Activated CD8-positive, alpha-beta memory T cell treated with anti-CD3 and anti-CD28 coated beads, Interleukin-2, amount 50 U/mL, for 4 hours (primary cell): ENCODE measurements at regions not wholly inside any gene's neighbourhood (a gene's known extent, or its start where the extent isn't known, plus 50 kb on each side); places are given as distances from the start of the nearest gene placed in this dataset.
"Not testable (repeated sequence)": the region's sequence is repeated elsewhere in the genome, so short reads cannot be mapped to it uniquely, and the experiment has no call there.

ENCODE experiments used
- DNase-seq: peaks from one replicate; pipeline ENCODE4 v3.0.0-alpha.2; 2020

DNA sequence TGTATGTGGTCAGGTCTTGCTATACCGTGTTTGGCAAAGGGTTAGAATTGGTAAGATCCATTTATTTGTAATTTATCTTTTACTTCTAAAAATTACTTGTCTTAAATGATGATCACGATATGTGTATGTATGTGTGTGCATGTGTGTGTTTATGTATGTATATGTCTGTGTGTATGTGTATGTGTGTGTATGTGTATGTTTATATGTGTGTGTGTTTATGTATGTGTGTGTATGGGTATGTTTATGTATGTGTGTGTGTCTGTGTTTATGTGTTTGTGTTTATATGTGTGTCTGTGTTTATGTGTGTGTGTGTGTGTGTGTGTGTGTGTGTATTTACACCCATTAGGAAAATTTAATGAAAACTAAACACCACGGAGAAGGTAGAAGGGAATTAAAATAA lies 176.9 kb upstream of the FZD8 start:
- DNase-seq, result no peak

DNA sequence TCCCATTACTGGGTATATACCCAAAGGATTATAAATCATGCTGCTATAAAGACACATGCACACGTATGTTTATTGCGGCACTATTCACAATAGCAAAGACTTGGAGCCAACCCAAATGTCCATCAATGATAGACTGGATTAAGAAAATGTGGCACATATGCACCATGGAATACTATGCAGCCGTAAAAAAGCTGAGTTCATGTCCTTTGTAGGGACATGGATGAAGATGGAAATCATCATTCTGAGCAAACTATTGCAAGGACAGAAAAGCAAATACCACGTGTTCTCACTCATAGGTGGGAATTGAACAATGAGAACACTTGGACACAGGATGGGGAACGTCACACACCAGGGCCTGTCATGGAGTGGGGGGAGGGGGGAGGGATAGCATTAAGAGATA lies 175.0 kb upstream of the FZD8 start:
- not testable (repeated sequence) for DNase-seq

DNA sequence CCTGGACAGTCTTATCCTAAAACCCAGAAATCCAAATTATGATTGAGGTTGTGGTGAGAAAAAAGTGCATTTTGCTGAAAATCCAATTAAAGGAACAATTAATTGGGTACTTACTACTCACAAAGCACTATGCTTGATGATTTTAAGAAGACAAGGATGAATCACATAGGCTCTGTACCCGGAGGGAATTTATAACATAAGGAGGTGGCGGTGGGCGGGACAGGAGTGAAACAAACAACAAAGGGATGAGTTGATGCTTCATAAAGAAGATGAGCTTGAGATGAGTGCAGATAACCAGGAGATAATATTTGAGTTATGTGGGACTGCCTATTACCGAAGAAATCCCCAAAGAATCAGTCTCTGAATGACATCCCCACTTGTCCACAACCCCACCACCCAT lies 171.1 kb upstream of the FZD8 start:
- DNase-seq, result no peak

DNA sequence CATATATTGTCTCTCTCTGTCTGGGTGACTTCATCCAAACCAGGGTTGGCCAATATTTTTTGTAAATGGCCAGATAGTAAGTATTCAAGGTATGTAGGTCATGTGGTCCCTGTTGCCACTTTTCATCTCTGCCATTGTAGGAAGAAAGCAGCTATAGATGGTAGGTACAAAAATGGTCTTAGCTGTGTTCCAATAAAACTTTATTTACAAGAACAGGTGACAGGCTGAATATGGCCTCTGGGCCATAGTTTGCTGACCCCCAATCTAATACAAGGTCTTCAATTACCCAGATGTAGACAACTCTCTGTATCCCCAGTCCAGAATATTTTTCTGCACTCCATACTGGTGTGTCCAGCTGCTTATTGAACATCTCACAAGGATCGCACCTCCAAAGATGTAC lies 166.2 kb upstream of the FZD8 start:
- no peak for DNase-seq

DNA sequence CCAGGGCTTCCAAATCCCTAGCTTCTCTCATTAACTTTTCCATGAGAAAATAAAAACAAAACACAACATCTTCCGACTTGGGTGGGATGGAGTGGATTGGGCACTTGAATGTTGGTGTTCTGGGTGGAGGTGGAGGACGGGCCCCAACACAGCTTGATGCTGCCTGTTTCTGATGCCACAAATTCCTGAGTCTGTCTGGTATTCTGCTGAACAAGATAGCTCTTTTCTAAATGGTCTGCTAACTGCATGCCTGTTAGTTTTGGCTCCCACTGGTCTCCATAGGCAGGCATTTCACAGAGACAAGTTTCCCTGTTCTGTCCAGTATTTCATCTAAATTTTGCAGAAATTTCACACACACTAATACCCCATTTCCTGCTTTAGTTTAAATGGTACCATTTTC lies 160.9 kb upstream of the FZD8 start:
- DNase-seq, result no peak

DNA sequence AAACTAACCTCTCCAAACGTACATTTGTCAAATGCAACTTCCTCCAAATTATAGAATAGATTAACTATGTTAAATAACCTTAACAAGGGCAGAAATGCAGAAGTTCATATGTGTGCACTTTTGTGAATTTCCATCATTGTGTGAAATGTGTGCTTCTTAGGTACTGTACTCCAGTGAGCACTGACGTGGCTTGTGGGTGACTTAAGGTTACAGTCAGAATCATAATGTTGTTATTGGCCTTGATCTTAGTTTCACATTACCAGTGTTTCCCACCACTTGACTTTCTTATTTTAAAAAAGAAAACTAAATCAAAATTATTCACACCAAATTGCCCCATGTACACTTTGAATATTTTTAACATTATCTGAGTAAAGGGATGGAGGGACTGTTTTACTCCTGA lies 155.1 kb upstream of the FZD8 start:
- DNase-seq, result no peak

DNA sequence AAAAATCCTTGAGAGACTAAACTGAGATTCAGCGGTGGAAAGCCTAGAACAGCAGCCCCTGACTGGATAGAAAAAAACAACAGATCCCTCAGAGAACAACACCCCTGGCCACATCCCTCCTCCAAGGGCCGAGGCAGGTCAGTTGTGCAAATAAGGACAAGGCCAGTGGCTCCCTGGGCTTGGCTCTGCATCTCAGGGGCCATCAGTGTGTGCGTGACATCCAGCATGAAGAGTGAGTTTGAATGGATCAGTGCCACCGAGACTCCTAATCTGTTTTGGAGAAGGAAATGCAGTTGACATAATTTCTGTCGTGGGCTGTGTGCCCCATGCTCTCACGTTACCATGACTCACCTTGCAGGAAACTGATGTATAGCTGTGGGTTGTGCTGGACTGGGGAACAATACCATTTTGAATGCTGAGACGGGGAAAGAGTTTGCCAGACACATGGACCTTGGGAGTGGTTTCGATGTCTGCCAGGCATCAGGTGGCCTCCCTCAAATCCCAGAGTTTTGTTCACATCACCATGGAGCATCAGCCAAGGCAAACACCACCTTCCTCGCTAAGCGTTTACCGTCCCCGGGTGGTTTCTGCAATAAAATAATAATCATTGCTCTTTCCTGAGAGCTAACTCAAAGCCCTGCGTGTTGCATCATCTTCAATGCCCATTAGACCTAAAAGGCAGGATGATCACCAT lies 153.2 kb upstream of the FZD8 start:
- DNase-seq, result no peak

DNA sequence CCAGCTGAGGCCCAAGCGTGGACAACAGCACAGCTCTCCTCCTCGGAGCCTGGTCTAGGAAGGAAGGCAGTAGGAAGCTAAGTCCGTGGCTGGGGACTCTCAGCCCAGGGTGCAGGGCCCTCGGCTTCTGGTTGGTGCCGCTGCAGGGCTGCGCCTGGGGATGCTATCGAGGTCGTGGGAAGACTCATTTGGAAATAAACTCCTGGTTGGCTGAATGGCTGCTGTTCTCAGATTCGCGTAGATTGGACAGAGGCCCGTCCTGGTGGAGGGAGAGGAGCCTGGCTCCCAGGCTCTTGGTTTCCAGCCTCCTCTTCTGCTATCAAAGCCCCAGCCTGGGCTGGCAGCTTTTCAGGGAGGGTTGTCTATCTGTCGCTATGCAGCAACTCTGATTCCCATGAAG lies 152.6 kb upstream of the FZD8 start:
- DNase-seq, result no peak

DNA sequence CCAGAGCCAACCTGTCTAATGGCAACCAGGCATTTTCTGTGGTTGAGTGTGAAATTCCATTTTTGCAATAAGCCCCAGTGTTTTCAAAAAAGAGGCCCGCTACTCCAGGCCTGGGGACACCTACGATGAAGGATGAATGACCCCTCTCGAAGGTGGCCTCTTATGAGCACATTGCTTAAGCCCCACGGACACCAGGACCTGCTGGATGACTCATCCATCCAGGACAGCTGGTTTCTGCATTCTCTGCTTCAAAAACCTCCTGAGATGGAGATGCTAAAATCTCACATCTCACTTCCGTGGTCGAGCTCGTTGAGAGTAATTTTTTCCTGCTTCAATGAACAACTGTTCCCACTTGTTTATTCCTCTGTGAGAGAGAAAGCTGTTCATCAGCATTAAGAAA lies 150.2 kb upstream of the FZD8 start:
- DNase-seq, result no peak

DNA sequence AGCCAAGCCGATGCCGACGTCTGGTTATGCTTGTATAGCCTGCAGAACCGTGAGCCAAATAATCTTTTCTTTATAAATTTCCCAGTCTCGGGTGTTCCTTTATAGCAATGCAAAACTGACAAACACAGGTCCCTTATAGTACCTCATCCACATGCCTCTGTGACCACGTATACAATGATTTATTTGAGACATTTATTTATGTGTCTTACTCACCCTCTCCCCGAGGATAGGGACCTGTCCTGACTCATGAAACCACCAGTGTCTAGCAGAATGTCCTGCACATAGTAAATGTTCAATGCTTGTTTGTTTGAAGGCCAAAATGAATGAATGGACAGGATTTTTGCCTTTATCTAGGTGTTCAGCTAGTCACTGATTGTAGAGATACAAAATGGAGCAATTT lies 147.9 kb upstream of the FZD8 start:
- DNase-seq, result no peak

DNA sequence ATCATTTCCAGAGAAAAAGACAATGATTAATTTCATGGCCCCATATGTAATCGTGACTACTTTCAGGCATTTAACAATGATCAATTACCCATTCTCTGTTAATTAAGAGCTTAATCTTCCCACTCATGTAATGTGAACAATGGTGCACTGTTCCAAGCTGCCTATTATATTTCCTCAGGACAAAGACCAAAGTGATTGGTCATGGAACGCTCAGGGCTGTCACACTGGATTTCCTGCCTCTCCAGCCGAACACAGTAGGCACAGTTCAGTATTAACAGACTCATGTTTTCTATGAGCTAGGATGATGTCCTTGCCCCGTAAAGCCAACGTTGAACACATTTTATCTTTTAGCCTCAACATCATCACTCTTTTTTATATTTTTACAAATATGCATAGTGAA lies 142.7 kb upstream of the FZD8 start:
- DNase-seq, result no peak

DNA sequence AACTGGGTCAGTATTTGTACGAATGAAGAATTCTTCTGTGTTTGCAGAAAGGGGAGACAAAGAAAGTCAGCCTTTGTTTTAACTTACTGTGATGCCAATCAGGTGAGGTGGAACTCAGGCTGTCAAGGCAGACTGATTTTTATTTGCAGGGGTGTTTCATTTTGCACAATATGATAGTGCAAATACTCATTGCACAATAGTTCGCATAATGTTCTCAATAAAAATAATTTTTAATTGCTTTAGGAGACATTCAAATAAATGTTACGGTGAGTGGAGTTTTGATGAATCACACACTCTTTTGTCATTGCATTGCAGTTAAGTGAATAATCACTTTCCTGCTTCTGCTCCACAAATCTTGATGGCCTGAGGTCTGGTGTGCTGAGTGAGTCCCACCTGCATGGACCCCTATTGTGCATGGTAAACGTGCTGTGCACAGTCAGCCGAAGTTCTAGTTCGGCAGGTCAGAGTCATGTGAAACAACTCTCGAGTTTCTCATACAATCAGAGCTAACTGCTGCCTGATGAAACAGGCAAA lies 141.3 kb upstream of the FZD8 start:
- DNase-seq, result no peak

DNA sequence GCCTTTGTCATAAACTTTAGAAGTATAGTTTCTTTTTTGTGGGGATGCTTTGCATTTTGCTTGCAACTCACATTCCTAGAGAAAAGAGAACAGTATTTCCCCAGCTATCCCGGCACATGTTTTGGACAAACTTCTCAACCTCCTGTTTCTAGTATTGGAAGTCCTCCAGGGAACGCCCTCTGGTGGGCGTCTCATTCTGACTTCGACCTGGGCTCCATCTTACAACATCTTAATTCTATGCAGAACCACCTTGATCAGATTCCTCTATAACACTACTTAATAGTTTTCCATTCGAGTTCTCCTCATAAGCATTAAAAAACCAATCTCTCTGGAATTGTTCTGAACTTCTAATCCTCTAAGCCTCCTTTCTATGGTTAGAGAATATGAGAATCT lies 139.5 kb upstream of the FZD8 start:
- no peak for DNase-seq

DNA sequence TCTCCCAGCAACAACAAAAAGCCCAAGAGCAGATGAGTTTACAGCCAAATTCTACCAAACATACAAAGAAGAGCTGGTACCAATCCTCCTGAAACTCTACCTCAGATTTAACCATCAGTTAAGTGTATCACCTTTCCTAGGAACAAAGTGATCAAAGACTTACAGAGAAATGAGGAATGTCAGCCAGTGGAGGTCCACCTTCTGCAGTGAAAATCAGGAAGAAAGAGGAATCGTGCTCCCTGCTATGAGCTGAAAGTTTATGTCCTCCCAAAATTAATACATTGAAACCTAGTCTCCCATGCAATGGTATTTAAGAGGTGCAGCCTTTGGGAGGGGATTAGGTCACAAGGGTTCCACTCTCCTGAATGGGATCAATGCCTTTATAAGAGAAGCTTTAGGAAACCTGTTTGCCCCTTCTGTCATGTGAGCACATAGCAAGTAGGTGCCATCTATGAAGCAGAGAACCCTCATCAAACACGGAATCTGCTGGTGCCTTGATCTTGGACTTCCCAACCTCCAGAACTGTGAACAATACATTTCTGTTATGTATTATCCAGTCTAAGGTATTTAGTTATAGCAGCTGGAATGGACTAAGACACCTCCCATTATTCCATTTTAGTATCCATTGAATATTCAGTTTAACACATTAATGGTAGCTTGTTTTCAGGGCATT lies 139.0 kb upstream of the FZD8 start:
- DNase-seq, result no peak

DNA sequence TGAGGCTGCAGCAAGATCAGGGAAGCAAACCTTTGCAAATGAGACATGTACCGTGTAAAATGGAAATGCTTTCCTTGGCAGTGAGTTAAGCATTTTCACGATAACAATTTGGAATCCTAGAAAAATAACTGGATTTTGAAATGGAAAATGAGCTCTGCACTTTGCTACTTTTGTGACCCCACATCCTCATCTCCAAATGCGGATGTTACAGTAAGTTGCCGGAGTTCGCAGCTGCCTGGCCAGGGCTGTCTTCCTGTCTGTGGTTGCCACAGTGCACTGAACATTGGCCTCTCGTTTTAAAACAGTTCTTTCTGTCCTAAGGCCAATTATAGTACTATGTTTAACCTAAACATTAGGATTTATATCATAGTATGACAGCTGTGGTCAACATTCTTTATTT lies 136.2 kb upstream of the FZD8 start:
- DNase-seq, result no peak

DNA sequence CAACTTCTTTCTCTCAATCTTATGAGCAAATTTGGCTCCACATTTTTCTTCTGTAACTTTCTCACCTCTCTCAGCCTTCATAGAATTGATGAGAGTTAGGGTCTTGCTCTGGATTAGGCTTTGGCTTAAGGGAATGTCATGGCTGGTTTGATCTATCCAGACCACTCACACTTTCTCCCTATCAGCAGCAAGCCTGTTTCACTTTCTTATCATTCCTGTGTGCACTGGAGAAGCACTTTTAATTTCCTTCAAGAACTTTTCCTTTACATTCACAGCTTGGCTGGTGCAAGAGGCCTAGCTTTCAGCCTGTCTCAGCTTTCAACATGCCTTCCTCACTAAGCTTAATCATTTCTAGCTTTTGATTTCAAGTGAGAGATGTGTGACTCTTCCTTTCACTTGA lies 134.5 kb upstream of the FZD8 start:
- not testable (repeated sequence) for DNase-seq

DNA sequence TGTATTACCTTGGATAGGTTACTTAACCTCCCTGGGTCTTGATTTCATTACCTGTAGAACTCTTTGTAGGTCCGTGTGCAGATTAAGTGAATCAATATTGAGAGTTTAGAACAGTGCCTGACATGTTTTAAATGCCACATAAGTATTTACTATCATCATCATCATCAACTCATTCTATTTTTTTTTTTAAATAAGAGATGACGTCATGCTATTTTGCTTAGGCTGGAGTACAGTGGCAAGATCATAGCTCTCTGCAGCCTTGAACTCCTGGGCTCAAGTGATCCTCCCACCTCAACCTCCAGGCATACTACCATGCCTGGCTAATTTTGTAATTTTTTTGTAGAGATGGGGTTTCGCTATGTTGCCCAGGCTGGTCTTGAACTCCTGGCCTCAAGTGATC lies 132.0 kb upstream of the FZD8 start:
- no peak for DNase-seq

DNA sequence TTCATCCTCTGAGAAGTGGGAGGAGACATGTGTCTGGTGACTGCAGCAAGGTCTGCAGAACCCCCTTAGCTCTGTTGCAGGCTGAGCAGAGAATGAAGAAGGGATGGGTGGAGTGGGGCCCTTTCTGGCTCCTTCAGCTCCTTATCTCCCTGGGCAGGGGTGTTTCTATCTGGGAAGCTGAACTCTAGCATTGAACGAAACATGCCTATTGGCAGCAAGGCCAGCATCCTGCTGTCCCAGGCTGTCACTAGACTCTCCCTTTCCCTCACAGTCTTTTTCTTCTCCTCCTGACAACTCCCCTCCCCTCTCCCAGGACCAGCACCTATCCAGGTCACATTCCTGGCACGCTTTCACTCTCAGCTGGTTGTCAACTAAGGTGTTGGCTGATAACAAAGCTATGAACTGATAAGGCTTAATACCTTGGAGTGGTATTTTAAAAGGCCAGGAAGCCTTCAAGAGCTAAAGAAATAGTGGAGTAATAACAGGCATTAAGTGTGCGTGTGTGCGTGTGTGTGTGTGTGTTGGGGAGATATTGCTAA lies 128.8 kb upstream of the FZD8 start:
- DNase-seq, result no peak

DNA sequence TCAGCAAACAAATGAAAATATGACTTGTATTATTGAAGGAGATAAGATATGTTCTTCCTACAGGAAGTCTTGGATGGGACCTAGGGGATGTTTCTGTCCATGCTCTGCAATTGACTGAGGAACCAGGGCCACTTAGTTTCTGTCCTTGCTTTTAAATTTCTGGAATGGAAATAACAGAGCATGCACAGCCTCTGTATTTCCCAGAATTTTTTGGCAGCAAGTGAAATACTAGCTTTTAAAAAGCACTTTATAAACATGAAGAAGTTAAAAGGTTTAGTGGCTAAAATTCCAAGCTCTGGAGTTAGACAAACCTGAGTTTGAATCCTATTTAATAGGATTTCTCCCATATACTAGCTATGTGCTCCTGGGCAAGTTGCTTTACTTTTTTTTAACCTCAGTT lies 127.7 kb upstream of the FZD8 start:
- no peak for DNase-seq

DNA sequence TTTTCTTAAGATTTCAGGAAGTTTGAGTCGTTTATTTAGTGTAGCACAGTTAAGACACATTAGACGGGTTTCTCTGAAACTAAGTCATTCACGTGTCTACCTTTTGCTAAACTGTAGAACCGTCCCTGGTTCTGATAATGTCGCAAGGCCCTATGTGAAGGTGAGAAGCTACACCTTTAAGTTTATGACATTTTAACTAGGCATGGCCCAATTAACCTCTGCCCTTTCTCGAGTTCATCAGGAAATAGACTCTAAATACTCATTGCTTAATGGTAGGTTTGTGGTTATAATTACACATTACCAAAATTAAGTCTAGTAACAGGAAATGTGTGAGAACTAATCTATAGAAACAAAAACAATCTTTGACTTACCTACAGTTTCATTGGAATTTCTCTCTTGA lies 126.6 kb upstream of the FZD8 start:
- DNase-seq, result no peak

DNA sequence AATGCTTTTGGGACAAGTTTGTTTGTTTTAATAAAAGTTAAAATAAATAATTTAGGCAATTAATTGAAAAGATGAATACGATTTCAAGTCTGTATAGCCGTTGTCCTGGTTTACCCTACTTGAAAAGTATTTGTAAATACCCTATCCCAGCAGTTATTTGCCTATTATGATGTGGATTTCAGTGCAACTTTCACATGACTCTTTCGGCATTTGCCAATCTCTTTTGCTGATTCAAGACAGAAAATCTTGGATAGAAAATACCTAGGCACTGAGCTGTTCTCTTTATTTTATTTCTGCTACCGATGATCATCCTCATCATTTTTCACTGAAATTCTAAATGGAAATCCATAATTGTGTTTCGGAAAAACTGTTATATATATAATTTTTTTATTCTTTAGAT lies 125.9 kb upstream of the FZD8 start:
- no peak for DNase-seq

DNA sequence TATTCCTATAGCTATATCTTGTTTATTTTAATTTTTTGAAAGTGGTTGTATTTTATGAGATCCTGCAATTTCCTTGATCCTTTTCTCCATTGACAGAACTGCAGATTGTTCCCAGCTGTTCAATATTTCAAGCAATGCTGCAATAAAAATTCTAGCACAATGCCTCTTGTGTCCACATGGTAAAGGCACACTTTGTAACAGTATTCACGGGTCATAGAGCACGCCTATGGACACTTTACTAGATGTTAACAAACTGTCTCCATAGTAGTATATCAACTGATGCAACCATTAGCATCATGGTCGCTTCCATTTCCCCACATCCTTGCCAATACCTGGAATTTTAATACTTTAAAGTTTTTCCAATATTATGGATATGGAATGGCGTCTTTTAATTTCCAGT lies 123.9 kb upstream of the FZD8 start:
- DNase-seq, result no peak

DNA sequence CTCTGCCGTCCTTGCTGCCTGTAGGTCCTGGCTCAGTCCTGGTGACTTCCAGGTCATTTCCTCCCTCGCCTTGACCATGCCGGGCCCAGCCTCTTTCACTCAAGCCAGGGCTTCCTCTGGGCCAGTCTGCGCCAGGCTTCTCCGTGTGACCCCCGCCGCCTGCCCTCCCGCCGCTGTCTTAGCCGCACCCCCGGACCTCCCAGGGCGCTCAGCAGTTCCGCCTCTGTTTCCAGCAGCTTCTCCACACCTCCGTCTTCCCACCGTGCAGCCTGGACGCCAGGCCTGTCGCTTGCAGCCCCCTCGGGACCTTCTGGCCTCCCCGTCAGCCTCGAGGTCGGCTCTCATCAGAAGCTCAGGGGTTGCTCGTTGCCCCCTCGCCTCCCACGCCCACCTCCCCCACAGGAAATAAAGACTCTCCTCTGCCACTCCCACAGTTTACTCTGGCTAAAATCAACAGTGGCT lies 123.0 kb upstream of the FZD8 start:
- no peak for DNase-seq

DNA sequence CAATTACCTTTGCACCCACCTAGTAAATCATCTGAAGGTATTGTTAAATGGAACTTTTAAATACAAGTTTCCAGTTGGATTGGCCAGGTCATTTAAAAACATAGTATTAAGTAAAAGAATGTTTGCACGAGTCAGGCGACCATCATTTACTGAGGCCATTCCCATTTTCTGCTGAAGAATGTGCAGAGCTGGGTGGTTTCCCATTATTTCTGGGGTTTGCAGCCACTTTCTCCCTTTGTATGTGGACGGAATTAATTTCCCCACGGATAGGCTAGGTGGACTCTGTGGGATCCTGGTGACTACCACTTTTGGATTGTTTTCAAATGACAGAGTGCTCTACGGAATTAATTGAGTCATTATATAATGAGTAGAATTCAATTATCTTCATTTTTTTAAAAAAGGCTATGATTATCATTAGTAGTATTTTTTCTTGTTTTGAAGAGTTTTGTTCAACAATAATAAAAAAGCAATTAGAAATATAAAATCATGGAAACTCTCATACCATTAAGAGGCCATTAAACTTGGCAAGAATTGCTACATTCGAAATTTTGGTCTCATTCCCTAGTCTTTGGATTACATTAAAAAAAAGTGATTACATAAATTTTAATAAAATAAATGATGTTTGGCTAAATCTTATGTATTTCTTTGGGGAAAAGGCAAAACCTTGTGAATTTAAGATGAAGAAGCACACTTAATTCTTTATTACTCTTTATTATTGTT lies 120.4 kb upstream of the FZD8 start:
- no peak for DNase-seq
